GM18498 (cell line): ENCODE measurements at regions not wholly inside any gene's neighbourhood (a gene's known extent, or its start where the extent isn't known, plus 50 kb on each side); places are given as distances from the start of the nearest gene placed in this dataset.

ENCODE experiments used
- ATAC-seq: cut with Tn5 transposase; IDR thresholded peaks from one replicate; pipeline ENCODE4 v1.9.1; 2021; ENCODE audit warnings: mild to moderate bottlenecking, moderate library complexity; ENCODE audit not compliant: unreplicated experiment

DNA sequence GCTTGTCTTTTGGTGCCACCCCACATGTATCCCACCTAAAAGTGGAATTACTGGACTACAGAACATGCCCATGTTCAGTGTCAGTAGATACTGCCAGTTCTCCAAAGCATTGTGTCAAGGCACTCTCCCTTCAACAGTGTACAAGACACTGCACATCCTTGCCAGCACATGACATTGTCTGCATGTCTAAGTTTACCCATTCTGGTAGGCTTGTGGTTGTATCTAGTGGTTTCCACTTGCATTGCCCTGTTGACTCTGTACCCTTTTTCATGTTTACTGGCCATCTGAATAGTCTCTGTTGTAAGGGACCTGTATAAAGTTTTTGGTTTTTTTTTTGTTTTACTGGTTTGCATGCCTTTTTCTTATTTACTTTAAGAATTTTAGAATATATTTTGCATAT, 222.4 kb upstream of the CNR1 start:
- no peak for ATAC-seq

DNA sequence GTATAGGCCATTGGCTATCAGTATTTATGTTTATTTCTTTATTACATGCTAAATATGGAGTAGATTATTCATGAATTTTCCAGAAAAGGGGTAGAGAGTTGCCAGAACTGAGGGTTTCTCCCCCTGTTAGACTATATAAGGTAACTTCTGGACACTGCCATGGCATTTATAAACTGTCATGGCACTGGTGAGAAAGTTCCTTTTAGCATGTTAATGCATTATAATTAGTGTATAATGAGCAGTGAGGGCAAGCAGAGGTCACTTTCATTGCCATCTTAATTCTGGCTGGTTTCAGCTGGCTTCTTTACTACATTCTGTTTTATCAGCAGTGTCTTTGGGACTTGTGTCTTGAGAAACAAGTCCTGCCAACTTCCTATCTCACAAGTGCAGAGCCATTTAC, 220.0 kb upstream of the CNR1 start:
- ATAC-seq = no peak

DNA sequence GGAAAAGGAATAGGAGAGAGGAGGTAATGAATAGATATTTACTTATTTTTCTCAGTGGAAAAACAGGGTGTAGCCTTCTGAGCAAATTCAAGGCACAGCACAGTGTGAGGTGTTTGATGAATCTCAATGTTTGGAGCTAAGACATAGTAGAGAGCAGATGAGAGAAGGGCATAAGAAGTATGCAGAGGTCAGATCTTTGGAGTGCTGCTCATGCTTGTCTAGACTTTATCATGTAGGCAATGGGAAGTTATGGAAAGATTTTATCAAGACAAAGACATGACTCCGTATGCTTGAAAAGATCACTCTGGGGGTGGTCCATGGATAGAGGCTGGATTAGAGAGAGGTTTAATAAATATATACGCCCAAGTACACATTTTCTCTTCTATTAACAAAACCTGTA, 217.0 kb upstream of the CNR1 start:
- ATAC-seq = no peak

DNA sequence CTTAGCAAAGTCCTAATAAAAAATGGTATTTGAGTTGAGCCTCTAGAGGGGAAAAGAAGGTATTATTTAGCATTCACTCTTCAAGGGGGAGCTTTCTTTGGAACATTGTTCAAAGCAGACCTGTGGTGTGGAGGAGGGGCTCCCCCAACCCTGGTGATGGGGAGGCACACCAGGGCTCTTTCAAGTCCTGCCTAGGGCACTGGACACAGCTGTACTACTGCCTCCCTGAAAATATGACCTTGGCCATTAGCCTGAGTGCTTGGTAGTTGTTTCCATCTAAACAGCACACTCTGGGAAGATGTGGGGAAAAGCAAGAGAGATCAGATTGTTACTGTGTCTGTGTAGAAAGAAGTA, 215.1 kb upstream of the CNR1 start:
- no peak for ATAC-seq

DNA sequence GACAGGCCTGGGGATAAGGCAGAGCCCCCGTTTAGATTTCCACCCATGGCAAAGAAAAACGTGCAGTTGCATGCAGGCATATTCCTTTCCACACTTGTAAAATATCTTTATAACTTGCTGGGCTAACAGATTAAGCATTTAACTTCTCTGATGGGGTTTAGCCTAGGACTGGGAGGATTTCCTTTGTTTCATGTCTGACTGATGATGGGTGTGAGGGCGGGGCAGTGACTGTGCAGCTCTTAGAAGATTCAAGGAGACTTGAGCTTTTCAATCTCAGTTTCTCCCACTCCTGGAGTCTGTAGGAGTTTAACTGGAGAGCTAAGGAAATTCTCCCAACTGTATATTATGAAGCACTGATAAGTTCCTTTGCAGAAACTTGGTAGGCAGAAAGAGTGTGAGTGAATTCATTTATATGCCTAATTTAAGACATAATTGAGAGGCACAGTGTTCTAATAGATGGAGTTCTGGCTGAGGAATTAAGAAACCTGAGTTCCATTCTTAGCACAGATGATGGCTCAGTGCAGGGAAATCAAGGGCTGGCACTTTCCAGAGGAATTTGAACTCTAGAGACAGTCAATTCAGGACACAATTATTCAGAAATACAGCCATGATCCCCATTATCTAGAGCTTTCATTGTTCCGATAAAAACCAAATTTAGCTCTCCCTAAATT, 214.6 kb upstream of the CNR1 start:
- no peak for ATAC-seq

DNA sequence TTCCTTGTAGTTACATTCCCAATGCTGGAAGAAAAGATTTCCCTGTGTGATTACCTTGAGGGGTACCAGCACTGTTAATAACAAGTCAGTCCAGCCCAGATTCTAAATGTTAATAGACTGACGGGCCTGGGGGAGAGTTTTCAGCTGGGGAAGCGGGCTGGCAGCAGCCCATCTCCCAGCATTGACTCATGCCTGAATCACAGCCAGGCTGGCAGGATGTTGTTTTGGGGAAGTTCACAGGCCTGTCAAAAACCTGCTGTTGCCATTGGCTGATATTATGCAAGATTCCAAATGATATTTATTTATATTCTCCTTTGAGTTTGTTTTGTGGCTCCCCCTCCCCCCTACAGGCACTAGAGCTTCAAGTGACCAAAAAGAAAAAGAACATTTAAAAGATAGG, 213.9 kb upstream of the CNR1 start:
- no peak for ATAC-seq

DNA sequence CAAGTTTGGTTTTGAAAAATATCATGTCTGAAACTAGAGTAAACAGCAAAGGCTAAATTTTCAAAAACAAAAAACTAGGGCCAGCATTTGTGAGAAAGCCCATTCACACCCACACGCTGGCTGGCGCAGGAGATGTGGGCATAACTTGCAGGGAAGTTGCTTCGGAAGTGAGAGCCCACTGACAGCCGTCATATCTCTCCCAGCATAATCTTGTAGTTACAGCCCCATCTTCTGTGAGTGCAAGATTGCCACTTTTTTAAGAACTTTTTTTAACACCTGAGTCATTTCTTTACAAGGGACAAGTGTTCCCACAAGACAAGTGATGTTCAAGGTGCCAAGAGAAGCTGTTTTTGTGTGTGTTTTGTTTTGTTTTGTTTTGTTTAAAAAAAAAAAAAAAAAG, 212.5 kb upstream of the CNR1 start:
- no peak for ATAC-seq

DNA sequence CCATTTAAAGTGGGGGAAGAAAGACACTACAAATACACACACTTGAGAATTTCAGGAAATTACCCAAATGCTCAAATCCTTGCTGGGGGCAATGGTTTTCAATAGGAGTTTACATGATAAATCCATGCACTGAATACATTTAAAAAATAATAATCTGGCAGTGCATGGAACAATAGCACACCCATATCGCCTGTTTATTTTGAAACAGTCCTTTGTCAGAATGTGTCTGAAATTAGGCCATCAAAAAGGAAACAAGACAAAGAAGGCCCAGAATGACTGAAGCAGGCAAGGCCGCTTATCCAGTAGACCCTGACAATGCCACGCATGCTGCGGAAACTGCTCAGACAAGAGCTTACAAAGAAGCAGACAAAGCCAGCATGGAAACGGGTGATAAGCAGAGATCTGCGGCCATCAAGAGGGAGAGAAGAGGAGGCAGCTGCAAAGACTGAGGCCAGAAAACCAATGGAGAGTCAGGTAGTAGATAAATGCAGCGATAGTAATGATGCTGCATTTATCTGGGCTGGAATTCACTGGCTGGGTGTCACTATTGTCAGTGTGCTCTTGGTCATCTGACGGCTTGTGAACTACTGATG, 211.9 kb upstream of the CNR1 start:
- no peak for ATAC-seq

DNA sequence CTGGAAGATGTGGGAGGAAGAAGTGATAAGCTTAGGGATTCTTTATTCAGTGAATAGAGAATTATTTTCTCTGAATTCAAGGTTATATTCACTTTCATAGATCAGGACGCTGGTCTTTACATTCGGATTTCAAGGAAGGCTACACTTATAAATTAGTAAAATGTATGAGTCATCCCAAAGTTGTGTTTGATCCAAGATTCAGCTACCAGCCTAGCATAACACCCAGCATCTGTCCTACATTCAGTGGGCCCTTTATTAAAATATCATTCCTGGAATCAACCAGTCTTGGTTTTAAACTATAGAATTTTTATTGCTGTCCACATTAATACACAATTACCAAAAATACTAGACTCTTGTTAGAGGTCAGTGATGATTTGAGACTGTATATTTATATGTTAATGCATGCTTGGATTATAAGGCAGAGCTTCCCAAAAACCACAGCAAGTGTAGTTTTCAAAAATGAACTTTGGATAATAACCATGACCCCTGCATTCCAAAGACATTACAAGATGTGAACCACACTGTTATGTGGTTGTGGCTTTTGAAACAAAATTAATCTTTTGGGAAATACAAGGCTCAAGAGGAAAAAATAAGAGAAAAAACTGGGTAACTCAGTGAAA, 210.7 kb upstream of the CNR1 start:
- no peak for ATAC-seq

DNA sequence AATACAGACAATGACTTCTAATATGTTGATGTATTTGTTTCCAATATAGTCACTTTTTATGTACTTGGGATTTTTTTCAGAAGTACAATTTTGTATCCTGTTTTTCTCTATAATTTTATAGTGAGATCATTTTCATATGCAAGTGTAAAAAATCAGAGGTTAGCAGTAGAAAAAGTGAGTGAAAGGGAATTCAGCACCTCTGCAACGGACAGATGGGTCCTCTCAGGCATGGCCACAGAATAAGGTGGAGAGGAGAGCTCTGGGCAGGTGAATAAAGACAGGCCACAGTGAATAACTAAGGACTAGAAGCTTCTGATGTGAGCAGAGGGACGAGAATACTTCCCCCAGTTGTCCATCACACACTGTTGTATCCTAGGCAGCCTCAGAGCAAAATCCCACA, 210.1 kb upstream of the CNR1 start:
- ATAC-seq = no peak

DNA sequence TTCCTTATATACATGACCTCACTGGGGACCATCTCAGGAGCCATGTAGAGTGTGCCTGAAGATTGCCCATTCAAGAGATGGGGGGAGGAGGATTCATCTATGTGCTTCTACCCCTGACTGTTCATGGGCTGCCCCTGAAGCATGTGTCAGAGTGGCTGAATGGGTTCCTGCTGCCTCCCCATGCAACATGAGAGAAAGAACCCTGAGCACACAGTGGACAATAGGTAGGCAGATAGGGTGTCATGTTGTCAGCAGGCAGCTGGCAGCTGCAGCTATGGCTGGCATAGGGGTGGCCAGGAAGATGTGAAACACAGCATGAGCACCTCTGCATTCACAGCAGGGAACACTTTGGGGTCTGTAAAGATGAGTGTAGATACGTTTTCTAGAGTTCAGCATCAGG, 208.4 kb upstream of the CNR1 start:
- no peak for ATAC-seq

DNA sequence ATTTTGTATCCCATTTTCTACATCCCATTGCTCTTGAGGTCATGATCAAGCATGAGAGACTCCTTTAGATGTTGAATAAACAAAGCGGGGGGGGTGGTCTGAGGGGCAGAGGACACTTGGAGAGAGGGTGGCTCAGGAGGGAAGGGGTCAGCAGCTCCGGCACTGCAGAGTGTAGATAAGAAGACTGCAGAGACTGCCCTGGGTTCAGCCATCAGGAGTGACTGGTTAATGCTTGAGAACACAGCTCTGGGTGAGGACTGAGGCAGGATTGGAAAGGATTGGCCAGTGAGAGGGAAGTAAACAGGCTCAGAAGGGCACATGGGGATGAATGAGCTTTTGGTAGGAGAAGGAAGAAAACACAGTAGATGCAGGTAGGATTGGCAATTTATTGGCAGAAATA, 205.3 kb upstream of the CNR1 start:
- ATAC-seq = no peak

DNA sequence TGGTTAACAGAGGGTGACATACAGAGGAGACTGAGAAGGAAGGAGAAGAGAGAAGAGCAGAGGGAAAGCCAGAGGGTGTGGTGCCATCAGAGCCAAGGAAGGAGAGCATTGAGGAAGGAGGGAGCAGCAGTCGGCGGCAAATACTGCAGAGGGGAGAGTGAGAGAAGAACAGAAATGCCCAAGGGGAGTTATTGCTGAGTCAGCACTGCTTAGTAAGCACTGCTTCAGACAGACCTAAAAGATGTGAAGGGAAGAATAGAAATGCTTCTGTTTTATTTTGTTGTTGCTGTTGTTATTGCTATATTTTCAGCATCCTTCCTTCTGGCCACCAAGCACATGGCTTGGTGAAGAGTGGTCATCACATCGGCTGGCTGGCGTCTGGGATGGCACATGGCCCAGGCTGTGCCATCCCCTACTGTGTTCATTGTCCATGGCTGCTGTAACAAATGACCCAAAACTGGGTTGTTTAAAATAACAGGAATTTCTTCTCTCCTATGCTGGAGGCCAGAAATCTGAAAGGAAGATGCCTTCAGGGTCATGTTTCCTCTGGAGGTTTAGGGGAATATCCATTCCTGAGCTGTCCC, 204.1 kb upstream of the CNR1 start:
- ATAC-seq = no peak

DNA sequence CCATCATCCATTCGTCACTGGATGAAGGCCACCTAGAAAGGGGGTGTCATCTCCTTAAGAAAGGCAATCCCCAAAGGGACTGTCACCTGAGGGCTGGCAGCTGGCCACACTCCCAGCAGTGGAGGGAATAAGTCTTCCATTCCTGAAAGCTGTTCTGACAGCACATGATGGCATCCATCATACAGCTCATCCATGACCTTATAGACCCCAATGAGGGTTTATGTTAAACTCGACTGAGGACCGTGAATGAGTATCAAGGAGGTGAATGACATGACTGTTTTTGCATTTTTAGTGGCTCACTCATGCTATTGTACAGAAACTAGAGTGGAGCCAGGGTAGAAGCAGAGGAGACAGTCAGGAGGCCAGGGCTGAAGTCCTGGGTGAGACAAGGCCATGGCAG, 203.1 kb upstream of the CNR1 start:
- no peak for ATAC-seq

DNA sequence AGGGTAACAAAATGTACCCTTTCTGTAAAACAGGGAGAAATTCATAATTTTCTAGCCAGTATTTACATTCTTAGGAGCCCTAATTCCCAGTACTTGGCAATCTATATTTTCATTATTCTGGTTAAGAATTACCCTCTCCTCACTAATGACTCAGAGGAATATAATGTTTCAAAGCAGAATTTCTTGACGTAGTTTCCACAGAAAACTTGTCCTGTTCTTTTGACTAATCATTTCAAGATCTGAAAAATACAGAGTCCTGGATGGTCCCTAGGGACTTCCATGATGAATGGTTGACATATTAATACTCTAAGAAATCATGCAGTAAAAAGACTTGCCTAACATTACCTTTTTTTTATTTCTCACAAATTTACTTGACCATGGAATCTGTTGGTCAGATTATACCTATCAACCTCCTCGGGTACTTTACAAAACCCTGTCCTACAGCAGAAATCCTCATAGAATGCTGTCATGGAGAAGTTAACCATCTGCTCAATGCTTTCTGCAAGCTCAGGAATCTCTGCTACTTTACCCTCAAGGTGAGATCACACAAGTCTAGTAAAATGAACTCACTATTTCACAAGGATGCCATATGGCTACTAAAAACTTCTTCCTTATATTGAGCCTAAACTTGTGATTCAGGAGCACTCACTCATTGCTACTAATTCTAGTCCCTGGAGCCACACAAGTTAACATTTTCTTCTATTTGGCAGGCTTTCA, 202.1 kb upstream of the CNR1 start:
- no peak for ATAC-seq

DNA sequence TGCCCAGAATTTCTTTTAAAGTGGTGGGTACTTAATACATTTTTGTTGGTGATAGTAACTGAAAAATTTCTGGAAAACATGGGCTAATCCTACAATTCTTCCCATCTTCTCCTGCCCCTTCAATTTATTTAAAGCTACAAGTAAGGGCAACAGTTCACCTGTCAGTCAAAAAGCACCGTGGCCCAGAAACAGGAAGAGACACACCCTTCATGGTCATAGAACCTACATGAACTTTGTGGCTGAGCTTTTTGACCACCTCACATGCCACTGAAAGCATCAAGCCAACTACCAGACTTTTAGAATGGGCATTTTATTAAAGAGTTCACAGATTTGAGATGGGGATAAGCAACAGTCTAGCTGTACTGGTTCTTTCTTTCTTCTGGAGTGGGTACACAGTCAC, 201.1 kb upstream of the CNR1 start:
- no peak for ATAC-seq

DNA sequence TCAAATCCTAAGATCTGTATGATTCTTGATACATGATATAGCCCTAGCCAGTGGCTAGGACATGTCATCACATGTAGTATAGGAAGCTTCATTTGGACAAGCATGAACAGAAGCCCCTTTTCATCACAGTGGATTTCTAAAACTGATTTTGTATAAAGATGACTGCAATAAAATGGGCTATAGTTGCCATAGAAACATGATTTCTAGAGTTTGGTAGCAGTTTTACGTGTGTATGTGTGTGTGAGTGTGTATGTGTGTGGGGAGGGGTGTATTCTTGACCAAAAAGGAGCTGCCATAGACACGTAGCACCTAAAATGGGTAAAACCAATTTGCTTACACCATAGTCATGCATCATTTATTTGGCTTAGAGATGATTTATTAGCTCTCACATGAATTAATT, 200.5 kb upstream of the CNR1 start:
- no peak for ATAC-seq

DNA sequence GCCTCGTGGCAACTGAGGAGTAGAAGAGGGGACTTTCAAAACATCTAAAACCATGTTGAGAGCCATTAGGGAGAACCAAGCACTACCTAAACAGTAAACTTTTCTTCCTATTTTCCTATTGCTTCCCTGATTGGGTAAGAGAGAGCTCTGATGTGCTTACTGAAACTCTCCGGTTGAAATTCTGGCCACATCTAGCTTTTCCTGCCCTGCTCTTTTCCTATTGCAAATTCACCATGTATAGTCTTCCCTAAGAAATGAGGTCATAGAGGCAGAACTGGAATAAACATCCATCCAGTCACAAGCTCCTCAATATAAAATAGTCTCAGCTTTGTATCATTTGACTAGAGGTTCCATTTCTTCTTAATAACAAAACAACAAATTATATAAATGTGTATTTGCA, 199.5 kb upstream of the CNR1 start:
- no peak for ATAC-seq

DNA sequence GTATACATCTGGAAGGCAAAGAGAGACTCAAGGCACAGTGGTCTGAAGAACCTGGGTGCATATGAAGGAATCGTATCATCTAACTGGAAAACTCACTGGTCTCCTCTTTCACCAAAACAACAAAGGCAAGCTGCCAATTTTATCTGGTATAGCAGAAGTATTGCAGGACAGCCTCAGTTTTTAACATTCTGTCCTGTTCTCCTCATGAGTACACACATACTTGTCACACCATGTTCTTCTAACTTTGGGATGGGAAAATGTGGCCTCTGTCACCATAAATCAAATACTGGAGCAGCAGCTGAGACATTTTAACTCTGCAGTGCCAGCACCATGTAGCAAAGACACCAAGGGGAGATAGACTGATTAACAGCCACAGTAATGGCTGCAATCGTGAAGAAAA, 199.1 kb upstream of the CNR1 start:
- no peak for ATAC-seq

DNA sequence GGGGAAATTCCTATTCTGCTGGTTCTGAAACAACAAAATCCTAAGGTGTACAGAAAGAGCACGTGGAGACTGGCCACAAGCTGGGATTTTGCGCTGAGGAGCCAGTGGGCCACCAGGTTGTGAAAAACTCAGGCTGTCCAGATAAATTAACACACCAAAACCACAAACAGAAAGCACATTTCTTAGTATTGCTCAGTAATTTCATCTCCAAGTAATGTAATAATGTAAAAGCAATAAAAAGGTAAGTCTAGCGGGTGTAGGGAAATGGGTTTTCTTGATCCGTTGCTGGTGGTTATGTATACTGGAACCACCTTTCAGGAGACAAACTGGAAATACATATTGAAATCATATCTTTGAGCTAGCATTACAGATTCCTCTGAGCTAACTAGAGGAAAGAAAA, 195.6 kb upstream of the CNR1 start:
- no peak for ATAC-seq

DNA sequence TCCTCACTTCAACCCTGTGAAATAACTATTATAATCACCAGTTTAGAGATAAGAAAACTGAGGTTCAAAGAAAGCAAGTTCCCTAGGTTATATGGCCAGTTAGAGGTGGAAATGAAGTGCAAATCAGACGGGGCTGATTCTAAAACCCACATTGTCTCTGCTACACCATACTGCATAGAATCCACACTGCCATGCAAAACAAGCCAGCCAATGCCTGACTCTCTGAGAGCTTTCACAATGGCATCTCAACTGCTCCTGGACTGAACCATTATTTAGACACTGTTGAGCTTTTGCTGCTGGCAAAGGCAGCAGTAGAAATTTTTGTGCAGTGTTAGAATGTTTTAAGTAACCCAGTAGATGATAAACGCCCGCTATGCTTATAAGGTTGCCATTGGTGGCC, 195.2 kb upstream of the CNR1 start:
- ATAC-seq = no peak
